HUES64 (cell line): ENCODE measurements at regions not wholly inside any gene's neighbourhood (a gene's known extent, or its start where the extent isn't known, plus 50 kb on each side); places are given as distances from the start of the nearest gene placed in this dataset.

Source experiments
- H3K27ac ChIP-seq: 2 replicates; pipeline ENCODE4 v1.7.0; 2013; ENCODE audit warnings: low read depth, low read length, inconsistent platforms
- H3K27me3 ChIP-seq: 2 replicates; pipeline ENCODE4 v1.6.1; 2013; ENCODE audit warnings: mild to moderate bottlenecking, low read length; ENCODE audit not compliant: insufficient read depth
- H3K36me3 ChIP-seq: 2 replicates; pipeline ENCODE4 v1.6.1; 2013; ENCODE audit warnings: mild to moderate bottlenecking, low read length; ENCODE audit not compliant: insufficient read depth
- H3K4me1 ChIP-seq: 2 replicates; pipeline ENCODE4 v1.6.1; 2013; ENCODE audit warnings: mild to moderate bottlenecking, low read length, moderate library complexity; ENCODE audit not compliant: insufficient read depth
- H3K4me3 ChIP-seq: 2 replicates; pipeline ENCODE4 v1.5.1; 2013; ENCODE audit warnings: mild to moderate bottlenecking, low read length, moderate library complexity
- H3K9ac ChIP-seq: 2 replicates; pipeline ENCODE4 v1.6.1; 2013; ENCODE audit warnings: mild to moderate bottlenecking, low read depth, low read length
- H3K9me3 ChIP-seq: 2 replicates; pipeline ENCODE4 v1.6.1; 2013; ENCODE audit warnings: low read depth, low read length; ENCODE audit not compliant: insufficient read depth
- WGBS: fragments of 150-250, 120-280 bp; methylation state at CpG from one replicate; pipeline ENCODE4 v1.1.7; 2013; ENCODE audit warnings: missing lambda C conversion rate; 5-methylcytosine and 5-hydroxymethylcytosine counted together

DNA sequence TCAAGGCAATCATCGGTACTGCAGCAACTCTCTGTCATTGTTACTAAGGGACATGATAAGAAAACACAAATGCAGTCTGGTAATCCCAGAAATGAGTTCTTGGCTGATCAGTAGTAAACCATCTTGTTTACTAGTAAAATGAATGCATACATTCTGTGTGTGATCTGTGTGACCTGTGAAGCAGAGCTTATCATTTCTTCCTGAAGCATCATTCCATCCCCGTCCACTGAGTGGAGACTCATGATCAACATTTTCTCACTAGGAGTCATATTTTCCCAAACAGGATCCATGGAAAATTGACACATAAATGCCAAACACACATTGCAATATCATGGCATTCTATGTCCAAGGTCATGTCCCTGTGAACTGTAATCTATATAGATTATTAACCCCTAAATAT lies 226.1 kb downstream of the ANKRD50 start:
- Histone ChIP-seq H3K9me3 (no peaks in the 10 kb centered on the region), H3K4me3 (no peak overlapping the region), H3K27ac (no peak overlapping the region), H3K9ac (no peak overlapping the region), H3K27me3 (no peaks in the 10 kb centered on the region), H3K36me3 (no peaks in the 10 kb centered on the region), H3K4me1 (peaks cover 12% of the 10 kb centered on the region; the same call in 1 of the 2 replicates)
- 92% methylated on average over 2 of the region's 2 CpGs for WGBS

DNA sequence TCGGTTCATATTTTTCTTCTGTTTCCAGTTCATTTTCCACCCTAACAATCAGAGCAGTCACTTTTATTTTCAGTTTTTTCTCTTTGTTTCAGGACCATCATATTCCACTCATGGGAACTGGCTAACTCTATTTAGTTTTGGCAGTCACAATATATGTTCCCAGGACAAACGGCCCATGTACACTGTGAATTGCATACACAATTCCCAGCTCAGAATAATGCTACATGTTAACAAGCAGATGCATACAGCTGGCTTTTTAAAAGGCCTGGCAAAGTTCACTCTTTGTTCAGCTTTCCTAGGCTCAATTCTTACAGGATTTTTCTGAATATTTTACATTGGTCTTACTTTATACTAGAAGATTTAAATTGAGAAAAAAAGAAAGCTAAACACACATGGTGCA lies 224.9 kb downstream of the ANKRD50 start:
- Histone ChIP-seq H3K36me3 (no peaks in the 10 kb centered on the region), H3K9ac (no peak overlapping the region), H3K27me3 (no peaks in the 10 kb centered on the region), H3K4me3 (no peak overlapping the region), H3K4me1 (peaks cover 12% of the 10 kb centered on the region; the same call in 1 of the 2 replicates), H3K27ac (no peak overlapping the region), H3K9me3 (no peaks in the 10 kb centered on the region)
- 95% methylated on average over 2 of the region's 2 CpGs for WGBS

DNA sequence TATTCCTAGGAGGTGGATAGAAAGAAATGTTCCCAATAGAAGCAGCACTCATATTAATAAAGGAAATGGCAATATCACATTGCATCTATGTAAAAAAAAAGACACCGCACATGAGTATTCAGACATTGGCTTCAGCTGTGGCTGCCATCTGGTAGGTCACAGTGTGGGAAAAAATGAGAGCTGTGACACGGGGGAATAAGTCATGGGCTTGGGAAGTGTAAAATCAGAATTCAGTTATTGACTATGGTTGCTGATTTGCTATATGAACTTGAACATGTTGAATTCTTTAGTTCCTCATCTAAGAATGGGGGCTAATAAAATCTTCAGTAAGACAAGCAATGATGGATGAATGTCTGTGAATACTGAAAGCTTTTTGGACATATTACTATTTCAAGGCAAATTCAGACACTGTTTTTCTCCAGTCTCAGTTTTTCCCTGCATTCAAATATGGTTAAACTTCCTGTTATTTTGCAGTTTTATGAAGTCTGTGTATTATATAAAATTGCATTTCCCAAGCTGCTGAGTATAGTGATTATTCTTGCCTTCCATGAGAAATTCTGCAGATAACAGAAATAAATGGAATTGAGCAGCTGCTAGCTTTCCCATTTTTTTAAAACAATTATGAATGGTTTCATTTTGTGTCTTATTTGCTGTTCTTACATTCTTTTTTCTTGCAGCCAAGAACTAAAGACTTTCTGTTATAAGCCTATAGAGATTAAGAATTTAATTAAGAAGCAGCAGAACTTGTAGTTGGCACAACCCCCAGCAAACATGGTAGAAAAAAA lies 221.0 kb downstream of the ANKRD50 start:
- Histone ChIP-seq H3K27ac (no peak overlapping the region), H3K4me3 (no peak overlapping the region), H3K9ac (no peak overlapping the region), H3K9me3 (no peaks in the 10 kb centered on the region), H3K4me1 (no peaks in the 10 kb centered on the region), H3K36me3 (no peaks in the 10 kb centered on the region), H3K27me3 (no peaks in the 10 kb centered on the region)
- 97% methylated on average over 2 of the region's 2 CpGs for WGBS

DNA sequence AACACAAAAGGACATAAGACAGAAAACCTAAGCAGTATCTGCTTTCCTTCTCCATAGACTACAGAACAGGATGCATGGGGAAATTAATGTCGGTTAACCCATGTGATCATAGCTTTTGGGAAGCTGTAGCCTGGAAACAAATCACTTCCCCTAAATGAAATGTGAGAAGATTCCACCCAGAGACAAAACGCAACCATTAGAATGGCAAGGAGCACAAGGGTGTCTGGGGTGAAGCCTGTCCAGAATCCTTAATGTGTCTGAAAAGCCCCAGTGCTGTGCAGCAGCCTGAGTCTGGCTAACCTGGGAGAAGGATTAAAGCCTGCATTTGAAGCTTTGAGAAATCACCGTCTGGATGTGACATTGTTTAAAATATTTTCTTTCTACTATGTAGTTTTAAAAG lies 213.3 kb downstream of the ANKRD50 start:
- Histone ChIP-seq H3K9me3 (no peaks in the 10 kb centered on the region), H3K4me1 (0 out of 2 replicates have a peak, but pooled peaks cover 7% of the 10 kb centered on the region), H3K9ac (no peak overlapping the region), H3K4me3 (no peak overlapping the region), H3K27ac (no peak overlapping the region), H3K36me3 (no peaks in the 10 kb centered on the region), H3K27me3 (no peaks in the 10 kb centered on the region)
- 78% methylated on average over 2 of the region's 3 CpGs for WGBS

DNA sequence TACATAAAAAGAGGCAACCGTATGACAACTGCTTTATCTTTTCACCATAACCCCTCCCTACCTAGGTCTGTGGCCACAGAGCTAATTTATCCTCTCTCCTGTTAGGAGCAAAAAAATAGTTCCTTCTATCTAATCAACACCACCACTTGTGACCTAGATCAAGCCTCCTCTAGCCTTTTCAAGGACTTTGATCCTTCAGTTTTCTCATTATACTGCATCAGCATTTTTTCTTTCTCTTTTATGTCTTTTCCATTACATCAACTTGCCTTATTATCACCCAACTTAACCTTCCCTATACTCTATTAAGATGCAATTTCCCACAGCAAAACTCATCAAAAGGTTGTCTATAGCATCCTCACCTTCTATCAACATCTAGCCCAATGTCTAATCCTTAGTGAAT lies 211.0 kb downstream of the ANKRD50 start:
- Histone ChIP-seq H3K9ac (no peak overlapping the region), H3K27ac (no peak overlapping the region), H3K4me3 (no peak overlapping the region), H3K36me3 (no peaks in the 10 kb centered on the region), H3K27me3 (no peaks in the 10 kb centered on the region), H3K4me1 (0 out of 2 replicates have a peak, but pooled peaks cover 7% of the 10 kb centered on the region), H3K9me3 (no peaks in the 10 kb centered on the region)
- 84% methylated on average over 1 of the region's 1 CpG for WGBS

DNA sequence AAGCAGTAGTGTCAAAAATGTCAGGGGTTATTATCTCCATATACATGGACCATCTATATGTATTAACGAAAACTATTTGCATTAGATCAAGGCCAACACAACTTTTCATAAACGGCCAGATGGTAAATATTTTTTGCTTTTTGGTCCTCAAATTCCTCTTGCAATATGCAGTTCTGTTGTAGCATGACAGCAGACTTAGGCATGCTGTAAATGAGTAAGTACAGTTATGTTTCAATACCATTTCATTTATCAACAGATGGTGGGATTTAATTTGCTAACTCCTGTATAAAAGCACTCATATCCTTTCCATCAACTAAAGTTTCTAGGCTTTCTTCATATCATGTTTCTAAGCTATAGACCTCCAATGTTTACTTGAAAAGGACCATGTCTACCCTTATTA lies 208.1 kb downstream of the ANKRD50 start:
- WGBS = 97% methylated on average over 2 of the region's 2 CpGs
- H3K9me3 ChIP-seq = no peaks in the 10 kb centered on the region
- H3K36me3 ChIP-seq = no peaks in the 10 kb centered on the region
- no peak overlapping the region for H3K27ac ChIP-seq
- H3K9ac ChIP-seq = no peak overlapping the region
- H3K4me3 ChIP-seq = no peak overlapping the region
- 0 out of 2 replicates have a peak, but pooled peaks cover 2% of the 10 kb centered on the region for H3K4me1 ChIP-seq
- H3K27me3 ChIP-seq = no peaks in the 10 kb centered on the region

DNA sequence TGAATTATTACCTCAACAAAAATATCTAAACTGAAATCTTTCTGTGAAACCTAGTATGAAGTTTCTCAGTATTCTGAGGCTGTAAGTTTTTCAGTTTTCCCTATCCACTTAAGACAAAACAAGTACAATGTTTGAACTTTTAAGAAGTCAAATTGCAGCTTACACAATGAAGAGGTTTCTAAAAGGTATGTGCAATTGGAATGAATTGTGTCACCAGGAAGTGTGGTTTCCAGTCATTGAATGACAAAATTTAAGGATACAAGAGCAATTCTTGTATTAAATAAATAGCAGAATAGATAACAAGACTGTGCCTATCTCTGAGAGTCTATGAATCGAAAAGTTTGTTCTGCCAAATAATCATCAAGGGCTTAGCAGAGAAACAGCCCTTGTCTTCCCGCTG lies 207.3 kb downstream of the ANKRD50 start:
- Histone ChIP-seq H3K27ac (no peak overlapping the region), H3K9ac (no peak overlapping the region), H3K4me3 (no peak overlapping the region), H3K9me3 (no peaks in the 10 kb centered on the region), H3K27me3 (no peaks in the 10 kb centered on the region), H3K36me3 (no peaks in the 10 kb centered on the region), H3K4me1 (no peaks in the 10 kb centered on the region)
- WGBS = 95% methylated on average over 2 of the region's 2 CpGs

DNA sequence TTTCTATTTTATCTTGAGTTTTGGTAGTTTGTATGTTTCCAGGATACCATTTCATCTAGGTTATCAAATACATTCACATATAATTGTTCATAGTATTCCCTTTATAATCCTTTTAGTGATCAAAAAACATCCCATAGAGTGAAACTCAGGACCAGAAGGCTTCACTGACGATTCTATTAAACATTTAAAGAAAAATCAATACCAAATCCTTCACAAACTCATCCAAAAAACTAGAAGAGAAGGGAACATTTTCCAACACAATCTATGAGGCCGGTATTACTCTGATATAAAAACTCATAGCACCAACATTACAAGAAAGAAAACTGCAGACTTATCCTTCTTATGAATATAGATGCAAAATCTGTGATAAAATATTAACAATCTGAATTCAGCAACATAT lies 203.4 kb downstream of the ANKRD50 start:
- H3K27ac ChIP-seq = no peak overlapping the region
- H3K9me3 ChIP-seq = no peaks in the 10 kb centered on the region
- H3K4me1 ChIP-seq = no peaks in the 10 kb centered on the region
- 96% methylated on average over 2 of the region's 2 CpGs for WGBS
- no peak overlapping the region for H3K9ac ChIP-seq
- no peaks in the 10 kb centered on the region for H3K36me3 ChIP-seq
- no peak overlapping the region for H3K4me3 ChIP-seq
- no peaks in the 10 kb centered on the region for H3K27me3 ChIP-seq

DNA sequence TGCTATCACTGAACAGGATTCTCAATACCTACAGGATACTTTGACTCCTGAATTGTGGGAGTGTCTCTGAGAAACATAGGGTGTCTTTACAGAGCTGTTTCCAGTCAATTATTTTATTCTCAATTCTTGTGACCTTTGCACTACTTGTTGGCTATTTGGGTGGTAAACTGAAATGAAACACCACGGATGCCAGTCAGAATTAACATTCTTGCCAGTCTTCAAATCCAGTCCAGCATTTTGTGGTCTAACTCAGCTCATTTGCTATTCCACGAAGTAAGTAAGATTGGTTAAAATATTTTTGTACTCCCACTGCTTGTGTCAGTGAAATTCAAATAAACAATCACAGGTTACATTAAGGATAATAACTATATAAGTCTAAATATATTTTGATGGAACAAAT lies 197.9 kb downstream of the ANKRD50 start:
- H3K4me1 ChIP-seq = no peaks in the 10 kb centered on the region
- H3K4me3 ChIP-seq = no peak overlapping the region
- no peak overlapping the region for H3K27ac ChIP-seq
- no peaks in the 10 kb centered on the region for H3K27me3 ChIP-seq
- no peak overlapping the region for H3K9ac ChIP-seq
- no peaks in the 10 kb centered on the region for H3K9me3 ChIP-seq
- WGBS = 91% methylated on average over 2 of the region's 2 CpGs
- no peaks in the 10 kb centered on the region for H3K36me3 ChIP-seq

DNA sequence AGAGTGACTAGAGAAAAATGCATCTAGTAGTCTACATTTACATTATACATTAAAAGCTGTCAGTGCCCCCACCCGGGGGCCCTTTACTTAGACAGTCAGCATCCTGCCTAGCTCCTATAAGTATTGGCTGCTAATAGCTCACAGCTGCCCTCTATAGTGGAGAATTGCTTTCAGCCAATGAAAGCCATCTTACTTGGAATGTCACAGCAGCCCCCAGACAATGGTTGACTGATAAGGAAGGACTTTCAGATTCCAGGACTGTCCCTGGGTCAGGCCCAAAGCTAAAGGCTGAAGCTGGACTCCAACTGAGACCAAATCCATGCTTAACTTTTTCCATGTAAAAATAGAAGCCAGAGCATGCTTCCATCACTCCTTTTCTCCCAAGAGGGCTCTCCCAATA lies 196.9 kb downstream of the ANKRD50 start:
- Histone ChIP-seq H3K9me3 (no peaks in the 10 kb centered on the region), H3K4me3 (no peak overlapping the region), H3K27ac (no peak overlapping the region), H3K4me1 (no peaks in the 10 kb centered on the region), H3K27me3 (no peaks in the 10 kb centered on the region), H3K9ac (no peak overlapping the region), H3K36me3 (no peaks in the 10 kb centered on the region)
- 100% methylated on average over 1 of the region's 1 CpG for WGBS

DNA sequence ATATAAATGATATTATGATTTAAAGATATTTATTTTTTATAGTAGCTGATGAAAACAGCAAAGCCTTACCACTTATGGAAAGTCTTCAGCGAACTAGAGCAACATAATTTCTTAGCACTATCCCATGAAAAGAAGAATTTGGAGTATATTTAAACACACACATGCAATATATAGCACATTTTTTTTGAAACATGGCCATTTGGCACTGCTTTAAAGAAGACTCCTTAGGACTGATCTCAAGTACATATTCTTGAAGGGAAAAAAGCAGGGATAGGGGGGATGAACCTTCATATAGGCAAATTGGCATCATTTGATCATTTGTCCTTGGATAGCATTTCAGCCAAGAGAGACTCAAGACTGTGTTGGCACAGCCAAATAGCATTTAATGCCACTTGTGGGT lies 193.3 kb downstream of the ANKRD50 start:
- Histone ChIP-seq H3K9ac (no peak overlapping the region), H3K9me3 (no peaks in the 10 kb centered on the region), H3K36me3 (no peaks in the 10 kb centered on the region), H3K27me3 (no peaks in the 10 kb centered on the region), H3K4me1 (no peaks in the 10 kb centered on the region), H3K27ac (no peak overlapping the region), H3K4me3 (no peak overlapping the region)
- WGBS = no CpG with 5 or more reads among the region's 1 CpG

DNA sequence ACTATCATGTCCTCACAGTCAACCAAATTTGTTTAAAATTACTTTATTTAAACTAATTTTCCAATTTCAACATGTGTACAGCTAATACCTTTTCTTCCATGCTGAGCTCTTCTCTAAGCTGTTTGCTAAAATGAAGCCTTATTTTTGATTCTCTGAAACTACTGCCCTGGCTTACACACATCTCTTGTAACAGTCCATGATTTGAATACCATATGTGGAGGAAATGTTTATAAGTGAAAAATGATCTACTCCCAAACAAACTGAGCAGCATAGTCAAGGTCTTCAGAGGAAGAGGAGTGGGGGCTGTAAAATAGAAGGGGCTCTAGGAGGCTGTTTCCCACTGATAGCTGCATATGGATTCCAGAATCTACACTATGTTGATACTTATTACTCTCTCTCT lies 188.7 kb downstream of the ANKRD50 start:
- Histone ChIP-seq H3K4me1 (no peaks in the 10 kb centered on the region), H3K36me3 (no peaks in the 10 kb centered on the region), H3K4me3 (no peak overlapping the region), H3K9ac (no peak overlapping the region), H3K9me3 (no peaks in the 10 kb centered on the region), H3K27ac (no peak overlapping the region), H3K27me3 (no peaks in the 10 kb centered on the region)
